ENCODE measurements at regions not wholly inside any gene's neighbourhood (a gene's known extent, or its start where the extent isn't known, plus 50 kb on each side); places are given as distances from the start of the nearest gene placed in this dataset.

GRCh38 chr14:83893447-83893846 lies 1636.5 kb upstream of the FLRT2 start:
- TF ChIP-seq NFRKB (IDR thresholded peaks at IDR 0.05): no peak
- TF ChIP-seq PKNOX1 (IDR thresholded peaks at IDR 0.05): no peak
